Hepatocyte (in vitro differentiated cells): ENCODE measurements at regions not wholly inside any gene's neighbourhood (a gene's known extent, or its start where the extent isn't known, plus 50 kb on each side); places are given as distances from the start of the nearest gene placed in this dataset.

Experiments
- EZH2 ChIP-seq: fragments of 200-600 bp; sonication (generic); IDR thresholded peaks from 2 replicates; pipeline ENCODE4 v1.6.1; 2016; ENCODE audit warnings: antibody characterized with exemption, mild to moderate bottlenecking, borderline replicate concordance
- EZH2phosphoT487 ChIP-seq: fragments of 200-600 bp; sonication (generic); IDR thresholded peaks from one replicate; pipeline ENCODE4 v1.6.1; 2018; ENCODE audit warnings: antibody characterized with exemption, mild to moderate bottlenecking, low read depth, moderate library complexity; ENCODE audit not compliant: unreplicated experiment, severe bottlenecking
- TF ChIP-seq, protein P1 (sequence below): fragments of 200-600 bp; sonication (generic); IDR thresholded peaks from 2 replicates; pipeline ENCODE4 v1.5.1; 2016; ENCODE audit warnings: antibody characterized with exemption, mild to moderate bottlenecking; ENCODE audit not compliant: poor library complexity

- TF ChIP-seq, protein P1, sequence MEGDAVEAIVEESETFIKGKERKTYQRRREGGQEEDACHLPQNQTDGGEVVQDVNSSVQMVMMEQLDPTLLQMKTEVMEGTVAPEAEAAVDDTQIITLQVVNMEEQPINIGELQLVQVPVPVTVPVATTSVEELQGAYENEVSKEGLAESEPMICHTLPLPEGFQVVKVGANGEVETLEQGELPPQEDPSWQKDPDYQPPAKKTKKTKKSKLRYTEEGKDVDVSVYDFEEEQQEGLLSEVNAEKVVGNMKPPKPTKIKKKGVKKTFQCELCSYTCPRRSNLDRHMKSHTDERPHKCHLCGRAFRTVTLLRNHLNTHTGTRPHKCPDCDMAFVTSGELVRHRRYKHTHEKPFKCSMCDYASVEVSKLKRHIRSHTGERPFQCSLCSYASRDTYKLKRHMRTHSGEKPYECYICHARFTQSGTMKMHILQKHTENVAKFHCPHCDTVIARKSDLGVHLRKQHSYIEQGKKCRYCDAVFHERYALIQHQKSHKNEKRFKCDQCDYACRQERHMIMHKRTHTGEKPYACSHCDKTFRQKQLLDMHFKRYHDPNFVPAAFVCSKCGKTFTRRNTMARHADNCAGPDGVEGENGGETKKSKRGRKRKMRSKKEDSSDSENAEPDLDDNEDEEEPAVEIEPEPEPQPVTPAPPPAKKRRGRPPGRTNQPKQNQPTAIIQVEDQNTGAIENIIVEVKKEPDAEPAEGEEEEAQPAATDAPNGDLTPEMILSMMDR, result no peak
- TF ChIP-seq EZH2, result no peak
- TF ChIP-seq EZH2phosphoT487, result no peak
Measured at GRCh38 chr6:12535586-12536314, 180.8 kb upstream of the PHACTR1 start.
